ENCODE measurements at regions not wholly inside any gene's neighbourhood (a gene's known extent, or its start where the extent isn't known, plus 50 kb on each side); places are given as distances from the start of the nearest gene placed in this dataset.
"Not testable (repeated sequence)": the region's sequence is repeated elsewhere in the genome, so short reads cannot be mapped to it uniquely, and the experiment has no call there.

GRCh38 chr13:80877209-80877943 lies 536.5 kb upstream of the SPRY2 start:
- Histone ChIP-seq H3K36me3 (ENCODE audit: low read depth, low read length) (no peaks in the 10 kb centered on the region), H3K4me1 (ENCODE audit: insufficient read depth, low read length) (peaks cover 10% of the 10 kb centered on the region; the same call in 1 of the 2 replicates), H3F3A (ENCODE audit: low read length, unreplicated experiment) (no peaks in the 10 kb centered on the region), H3K4me2 (ENCODE audit: low read length) (no peak overlapping the region), H3K27me3 (ENCODE audit: low read length) (no peaks in the 10 kb centered on the region), H3K4me3 (ENCODE audit: low read length) (no peak overlapping the region), H3K9me2 (replicated peaks; ENCODE audit: low read length) (no peaks in the 10 kb centered on the region), H3K9ac (ENCODE audit: low read length) (no peak overlapping the region), H2AFZ (ENCODE audit: low read length) (no peak overlapping the region), H3K79me2 (ENCODE audit: low read length) (no peaks in the 10 kb centered on the region), H3K9me3 (ENCODE audit: low read length) (no peaks in the 10 kb centered on the region), H3K27ac (ENCODE audit: low read length) (no peak overlapping the region), H4K20me1 (ENCODE audit: low read length) (no peaks in the 10 kb centered on the region)
- ATAC-seq (no peak), DNase-seq (no peak)
- intact Hi-C loops (cut with micrococcal nuclease): loop anchor here (10.0 kb wide), 1 partner anchor 323 kb away; no protein-coding TSS in a partner anchor
- ChIA-PET CTCF (no interaction called here), POLR2A (ENCODE audit: unreplicated experiment) (no interaction called here)
- BruUV-seq (replicated peaks): no TSS peak
- TF ChIP-seq CTCF (conservative IDR thresholded peaks at IDR 0.05; ENCODE audit: low read depth, low read length): no peak
- TF ChIP-seq EZH2 (IDR thresholded peaks at IDR 0.05; ENCODE audit: low read length, unreplicated experiment): no peak
- no peak for TF ChIP-seq EZH2phosphoT487 (IDR thresholded peaks at IDR 0.05; ENCODE audit: borderline replicate concordance, low read length)

GRCh38 chr13:80873589-80873988 lies 532.7 kb upstream of the SPRY2 start:
- ATAC-seq (no peak), DNase-seq (peak; percentile 7)
- H3K9ac ChIP-seq (ENCODE audit: low read length): no peak overlapping the region
- H3K4me2 ChIP-seq (ENCODE audit: low read length): no peak overlapping the region
- H3K27ac ChIP-seq (ENCODE audit: low read length): no peak overlapping the region
- H2AFZ ChIP-seq (ENCODE audit: low read length): no peak overlapping the region
- CTCF ChIA-PET: no interaction called here
- no peaks in the 10 kb centered on the region for H3K9me2 ChIP-seq (replicated peaks; ENCODE audit: low read length)
- H3K79me2 ChIP-seq (ENCODE audit: low read length): no peaks in the 10 kb centered on the region
- no peaks in the 10 kb centered on the region for H3K27me3 ChIP-seq (ENCODE audit: low read length)
- no peaks in the 10 kb centered on the region for H3K9me3 ChIP-seq (ENCODE audit: low read length)
- peaks cover 3% of the 10 kb centered on the region; the same call in 1 of the 2 replicates for H3K4me1 ChIP-seq (ENCODE audit: insufficient read depth, low read length)
- no peaks in the 10 kb centered on the region for H3F3A ChIP-seq (ENCODE audit: low read length, unreplicated experiment)
- H4K20me1 ChIP-seq (ENCODE audit: low read length): no peaks in the 10 kb centered on the region
- no peak for TF ChIP-seq CTCF (conservative IDR thresholded peaks at IDR 0.05; ENCODE audit: low read depth, low read length)
- no peak for TF ChIP-seq EZH2 (IDR thresholded peaks at IDR 0.05; ENCODE audit: low read length, unreplicated experiment)
- no peak for TF ChIP-seq EZH2phosphoT487 (IDR thresholded peaks at IDR 0.05; ENCODE audit: borderline replicate concordance, low read length)
- POLR2A ChIA-PET (ENCODE audit: unreplicated experiment): no interaction called here
- no TSS peak for BruUV-seq (replicated peaks)
- H3K36me3 ChIP-seq (ENCODE audit: low read depth, low read length): no peaks in the 10 kb centered on the region
- intact Hi-C loops (cut with micrococcal nuclease): loop anchor here (5.0 to 10.0 kb wide), 2 partner anchors 319 to 531 kb away; partner anchors contain the start of gene SPRY2
- no peak overlapping the region for H3K4me3 ChIP-seq (ENCODE audit: low read length)

- H3F3A ChIP-seq (ENCODE audit: low read length, unreplicated experiment); H3K4me3 ChIP-seq (ENCODE audit: low read length); H3K27me3 ChIP-seq (ENCODE audit: low read length); H4K20me1 ChIP-seq (ENCODE audit: low read length); ATAC-seq; H3K4me1 ChIP-seq (ENCODE audit: insufficient read depth, low read length); H3K9ac ChIP-seq (ENCODE audit: low read length); H3K79me2 ChIP-seq (ENCODE audit: low read length); H3K36me3 ChIP-seq (ENCODE audit: low read depth, low read length); H3K9me2 ChIP-seq (replicated peaks; ENCODE audit: low read length); H3K9me3 ChIP-seq (ENCODE audit: low read length); CTCF ChIA-PET; POLR2A ChIA-PET (ENCODE audit: unreplicated experiment); H2AFZ ChIP-seq (ENCODE audit: low read length); BruUV-seq (replicated peaks): not testable (repeated sequence)
- Histone ChIP-seq H3K4me2 (ENCODE audit: low read length) (peak overlapping the region; percentile 40; the same call in 1 of the 2 replicates), H3K27ac (ENCODE audit: low read length) (peak overlapping the region; percentile 54)
- intact Hi-C loops (cut with micrococcal nuclease): loop anchor here (1.0 to 10.0 kb wide), 4 partner anchors 90 to 530 kb away; partner anchors contain the start of gene SPRY2
- peak; percentile 17 for DNase-seq
These were observed 531.0 kb upstream of the SPRY2 start for GRCh38 chr13:80871971-80872370.
